NCI-H2029 (cell line): ENCODE measurements at regions not wholly inside any gene's neighbourhood (a gene's known extent, or its start where the extent isn't known, plus 50 kb on each side); places are given as distances from the start of the nearest gene placed in this dataset.
A peak's percentile ranks its signal among the peaks of the same experiment; 100 is the strongest.

ENCODE experiments used
- DNase-seq: peaks from one replicate; lab custom pipeline; 2025; lab: John Stamatoyannopoulos, UW

- peak; percentile 35 for DNase-seq
These were observed 153.0 kb downstream of the KIF26A start for GRCh38 chr14:104291123-104292000.

- no peak for DNase-seq
These were observed 153.9 kb downstream of the KIF26A start for GRCh38 chr14:104292084-104292970.

GRCh38 chr14:104293231-104293841 is 154.9 kb downstream of the KIF26A start:
- no peak for DNase-seq

GRCh38 chr14:104293851-104294627 is 155.7 kb downstream of the KIF26A start:
- DNase-seq: peak; percentile 71

- no peak for DNase-seq
These were observed 156.2 kb downstream of the KIF26A start for GRCh38 chr14:104294628-104294982.

GRCh38 chr14:104294983-104295680 is 156.7 kb downstream of the KIF26A start:
- no peak for DNase-seq

- DNase-seq: no peak
These were observed 157.4 kb downstream of the KIF26A start for GRCh38 chr14:104295681-104296387.

- no peak for DNase-seq
These were observed 158.3 kb downstream of the KIF26A start for GRCh38 chr14:104296388-104297312.

- no peak for DNase-seq
These were observed 158.9 kb downstream of the KIF26A start for GRCh38 chr14:104297313-104297704.

- no peak for DNase-seq
These were observed 159.5 kb downstream of the KIF26A start for GRCh38 chr14:104297721-104298401.

GRCh38 chr14:104298458-104298857 is 160.1 kb downstream of the KIF26A start:
- no peak for DNase-seq

GRCh38 chr14:104299993-104300761 is 161.8 kb downstream of the KIF26A start:
- DNase-seq: peak; percentile 43

- DNase-seq: no peak
These were observed 163.5 kb downstream of the KIF26A start for GRCh38 chr14:104301731-104302460.

- no peak for DNase-seq
These were observed 164.5 kb downstream of the KIF26A start for GRCh38 chr14:104302794-104303405.

- DNase-seq: no peak
These were observed 165.5 kb downstream of the KIF26A start for GRCh38 chr14:104303705-104304425.
